ENCODE measurements at regions not wholly inside any gene's neighbourhood (a gene's known extent, or its start where the extent isn't known, plus 50 kb on each side); places are given as distances from the start of the nearest gene placed in this dataset.

DNA sequence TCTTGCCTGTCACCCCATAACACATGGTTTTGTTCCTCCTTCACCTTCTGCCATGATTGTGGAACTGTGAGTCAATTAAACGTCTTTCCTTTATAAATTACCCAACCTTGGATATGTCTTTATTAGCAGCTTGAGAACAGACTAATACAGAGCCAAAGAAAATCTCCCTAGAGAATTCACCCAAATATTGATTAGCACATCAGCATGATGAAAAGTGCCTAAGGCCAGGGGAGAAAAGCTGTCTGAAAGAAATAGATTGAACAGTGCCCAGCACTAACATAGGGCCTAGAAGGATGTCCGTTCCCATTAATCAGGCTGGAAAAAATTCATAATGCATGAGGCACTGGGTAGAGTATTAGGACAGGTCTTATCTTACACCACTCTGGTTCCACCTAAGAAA is 111.9 kb upstream of the CALN1 start:
- DNase-seq, result no peak

DNA sequence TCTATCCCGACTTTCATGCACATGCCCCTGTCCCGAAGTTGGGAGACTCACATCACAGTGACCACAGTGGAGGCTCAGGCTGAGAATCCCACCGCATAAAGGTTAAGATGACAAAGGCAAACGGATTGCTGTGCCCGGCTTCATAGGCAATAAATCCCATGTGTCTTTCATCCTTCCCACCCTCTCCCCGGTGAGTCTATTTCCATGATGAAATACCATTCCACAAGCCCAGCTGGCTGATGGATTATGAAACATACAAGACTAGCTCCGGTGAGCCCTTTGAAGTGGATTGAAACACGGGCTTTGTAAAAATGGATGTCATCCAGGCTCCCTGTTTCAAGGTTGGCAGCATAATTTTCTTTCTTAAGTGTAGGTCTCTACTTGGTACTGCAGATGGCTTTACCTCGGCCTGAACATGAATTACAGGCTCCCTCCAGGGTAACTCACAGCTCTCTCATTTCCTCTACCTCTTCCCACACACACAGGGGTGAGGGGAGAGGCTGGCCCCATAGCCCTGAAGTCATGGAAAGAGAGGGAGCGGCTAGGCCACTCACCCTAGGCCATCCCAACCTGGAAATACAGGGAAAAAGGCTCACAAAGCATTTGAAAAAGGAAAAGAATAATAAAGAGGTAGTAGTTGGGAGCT is 92.0 kb upstream of the CALN1 start:
- no peak for DNase-seq

DNA sequence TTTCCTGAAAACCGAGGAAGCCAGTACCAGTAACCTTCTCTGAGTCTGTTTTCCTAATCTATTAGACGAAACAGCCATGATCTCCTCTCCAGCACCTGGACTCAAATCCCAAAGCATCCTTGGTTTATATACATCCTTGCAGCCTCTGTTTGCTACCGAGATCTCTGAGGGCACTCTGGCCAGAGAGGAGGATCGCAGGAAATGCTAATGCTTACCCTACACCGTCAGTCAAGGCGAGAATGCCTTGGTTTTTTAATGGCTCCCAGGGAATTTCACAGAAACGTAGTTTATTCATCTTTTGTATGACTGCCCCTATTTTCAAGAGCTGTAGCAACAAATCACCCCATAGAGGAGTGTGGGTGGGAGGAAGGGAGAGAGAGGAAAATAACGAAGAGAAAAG is 91.5 kb upstream of the CALN1 start:
- DNase-seq, result no peak

DNA sequence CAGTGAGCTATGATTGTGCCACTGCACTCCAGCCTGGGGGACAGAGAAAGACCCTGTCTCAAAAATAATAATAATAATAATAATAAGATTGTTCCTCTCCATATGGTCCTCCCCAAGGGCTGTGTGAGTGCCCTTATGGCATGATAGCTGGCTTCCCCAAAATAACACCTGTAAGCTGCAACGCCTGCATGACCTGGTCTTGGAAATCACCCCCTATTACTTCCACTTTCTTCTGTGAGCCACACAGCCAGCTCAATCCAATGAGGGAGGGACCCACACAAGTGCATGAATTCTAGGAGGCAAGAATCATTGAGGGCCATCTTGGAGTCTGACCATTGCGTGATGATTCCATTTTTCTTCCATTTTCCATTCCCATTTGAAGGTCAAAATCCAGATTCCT is 82.7 kb upstream of the CALN1 start:
- DNase-seq, result no peak

DNA sequence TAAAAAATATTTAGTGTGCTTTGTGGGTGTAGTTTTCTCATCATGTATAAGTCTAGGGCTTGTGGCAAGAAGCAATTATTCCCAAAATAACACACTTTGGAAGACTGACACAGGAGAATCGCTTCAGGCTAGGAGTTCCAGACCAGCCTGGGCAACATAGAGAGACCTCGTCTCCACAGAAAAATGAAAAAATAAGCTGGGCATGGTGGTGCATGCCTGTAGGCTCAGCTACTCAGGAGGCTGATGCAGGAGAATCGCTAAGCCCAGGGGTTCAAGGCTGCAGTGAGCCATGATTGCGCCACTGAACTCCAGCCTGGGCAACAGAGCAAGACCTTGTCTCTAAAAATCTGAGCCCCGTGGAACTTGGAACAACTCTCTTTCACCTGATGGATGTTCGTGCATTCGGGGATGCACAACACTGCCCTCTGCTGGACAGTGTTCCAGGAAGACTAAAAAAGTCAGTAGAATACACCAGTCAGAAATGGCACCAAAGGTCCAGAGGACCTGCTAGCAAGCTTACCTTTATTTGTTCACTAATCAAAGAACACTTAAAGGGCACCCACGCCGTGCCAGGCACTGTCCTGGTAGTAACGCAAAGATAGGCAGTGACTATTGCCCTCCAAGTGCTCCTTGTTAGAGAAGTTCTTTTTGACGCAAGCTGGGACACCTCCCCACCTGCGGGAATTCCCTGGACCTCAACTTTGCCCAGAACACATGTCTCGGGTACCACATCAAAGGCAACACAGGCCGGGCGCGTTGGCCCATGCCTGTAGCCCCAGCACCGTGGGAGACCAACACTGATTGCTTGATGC is 81.9 kb upstream of the CALN1 start:
- peak; percentile 1 to 6 for DNase-seq

DNA sequence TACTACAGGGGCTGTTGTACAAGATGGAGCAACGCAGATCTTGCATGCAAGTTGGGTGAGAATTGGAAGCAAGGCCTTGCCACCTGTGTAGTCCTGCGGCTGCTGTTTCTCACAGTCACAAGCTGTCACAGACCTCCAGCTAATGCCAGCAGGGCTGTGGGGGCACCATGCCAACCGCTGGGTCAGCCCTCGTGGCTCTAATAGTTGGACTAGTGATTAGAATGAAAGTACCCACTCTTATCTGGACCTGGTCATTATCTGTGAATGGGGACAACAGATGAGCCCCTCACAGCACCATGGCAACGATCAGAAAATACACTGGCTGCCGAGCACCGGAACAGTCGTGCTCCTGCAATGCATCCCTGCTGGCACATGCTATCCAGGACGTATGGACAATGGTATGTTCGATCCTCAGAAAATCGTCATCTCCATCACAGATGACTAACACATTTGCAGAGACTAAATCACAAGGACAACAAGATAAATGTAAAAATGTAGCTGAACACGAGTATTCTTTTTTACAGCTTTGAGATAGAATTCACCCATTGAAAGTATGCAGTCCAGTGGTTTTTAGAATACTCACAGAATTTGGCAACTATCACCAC is 80.4 kb upstream of the CALN1 start:
- no peak for DNase-seq

DNA sequence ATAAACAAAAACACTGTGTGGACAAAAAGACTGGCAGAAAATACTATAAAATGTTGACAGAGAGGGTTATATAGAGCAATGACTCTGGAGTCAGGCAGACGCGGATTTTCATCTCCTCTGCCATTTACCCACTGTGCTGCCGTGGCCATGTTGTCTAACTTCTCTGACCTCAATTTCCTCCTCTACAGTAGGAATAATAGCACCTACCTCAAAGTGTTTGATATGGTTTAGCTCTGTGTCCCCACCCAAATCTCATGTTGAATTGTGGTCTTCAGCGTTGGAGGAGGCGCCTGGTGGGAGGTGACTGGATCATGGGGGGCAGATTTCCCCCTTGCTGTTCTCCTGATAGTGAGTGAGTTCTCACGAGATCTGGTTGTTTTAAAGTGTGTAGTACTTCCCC is 78.2 kb upstream of the CALN1 start:
- no peak for DNase-seq

DNA sequence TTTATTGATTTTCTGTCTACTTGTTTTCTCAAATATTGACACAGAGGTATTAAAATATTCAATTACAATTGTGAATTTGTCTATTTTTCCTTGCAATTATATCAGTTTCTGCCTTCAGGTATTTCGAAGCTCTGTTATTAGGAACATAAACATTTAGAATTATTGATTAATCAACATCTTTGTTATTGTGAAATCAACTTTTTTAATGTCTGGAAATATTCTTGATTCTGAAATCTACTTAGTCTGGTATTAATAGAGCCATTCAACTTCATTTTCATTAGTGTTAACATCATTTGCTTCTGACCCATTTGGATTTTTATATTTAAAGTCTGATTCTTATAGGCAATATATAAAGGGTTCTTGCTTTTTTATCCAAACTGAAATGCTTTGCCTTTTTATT is 69.8 kb upstream of the CALN1 start:
- DNase-seq, result no peak

DNA sequence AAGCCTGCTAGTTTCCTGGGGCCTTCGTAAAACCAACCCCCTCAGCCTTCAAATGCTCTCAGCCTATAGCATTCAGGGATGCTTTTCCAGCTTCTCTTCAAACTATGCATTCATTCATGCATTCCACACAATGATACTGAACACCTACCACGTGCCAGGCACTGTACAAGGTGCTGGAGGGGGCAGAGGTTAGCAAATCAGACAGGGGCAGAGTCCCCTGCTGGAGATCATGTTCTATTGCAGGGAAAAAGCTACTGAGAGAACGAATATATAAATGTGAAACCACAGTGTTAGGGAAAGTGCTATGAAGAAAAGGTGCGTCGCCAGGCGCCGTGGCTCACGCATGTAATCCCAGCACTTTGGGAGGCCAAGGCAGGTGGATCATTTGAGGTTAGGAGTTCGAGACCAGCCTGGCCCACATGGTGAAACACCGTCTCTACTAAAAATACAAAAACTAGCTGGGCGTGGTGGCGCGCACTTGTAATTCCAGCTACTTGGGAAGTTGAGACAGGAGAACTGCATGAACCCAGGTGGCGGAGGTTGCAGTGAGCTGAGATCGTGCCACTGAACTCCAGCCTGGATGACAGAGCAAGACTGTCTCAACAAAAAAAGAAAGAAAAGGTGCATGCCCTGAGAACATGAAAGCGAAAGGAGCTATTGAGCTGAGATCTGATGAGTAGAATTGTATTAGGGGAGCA is 64.6 kb upstream of the CALN1 start:
- no peak for DNase-seq

DNA sequence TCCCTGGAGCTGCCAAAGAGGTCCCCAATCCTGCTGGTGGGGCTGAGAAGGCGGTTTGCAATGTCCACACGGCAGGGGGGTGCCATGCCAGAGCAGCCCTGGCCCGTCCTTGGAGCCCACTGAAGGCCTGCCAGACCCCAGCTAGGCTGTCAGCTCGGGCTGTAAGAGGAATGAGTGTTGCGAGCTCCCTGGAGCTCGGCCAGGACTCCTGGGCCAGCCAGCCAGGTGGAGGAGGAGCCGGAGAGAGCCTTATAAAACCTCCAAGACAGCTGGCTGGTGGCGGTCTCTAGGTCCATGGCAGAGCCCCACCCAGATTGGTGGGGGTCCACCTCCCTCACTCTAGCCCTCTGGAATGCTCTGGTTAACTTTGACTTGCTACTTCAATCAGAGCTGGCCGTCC is 55.1 kb upstream of the CALN1 start:
- DNase-seq, result no peak

DNA sequence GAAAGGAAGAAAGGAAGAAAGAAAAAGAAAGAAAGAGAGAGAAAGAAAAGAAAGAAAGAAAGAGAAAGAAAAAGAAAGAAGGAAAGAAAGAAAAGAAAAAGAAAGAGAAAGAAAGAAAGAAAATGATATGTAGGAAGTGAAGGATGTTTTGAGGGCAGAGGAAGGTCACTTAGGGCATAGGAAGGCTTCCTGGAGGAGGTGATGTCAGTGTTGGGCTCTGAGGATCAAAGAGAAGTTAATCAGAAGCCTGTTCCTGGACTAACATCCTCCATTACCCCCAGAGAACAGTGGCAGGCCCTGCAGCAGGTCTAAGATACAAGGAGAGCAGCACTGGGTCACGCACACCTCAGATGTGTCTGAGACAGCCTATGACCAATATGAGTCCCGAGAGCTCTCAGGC is 54.7 kb upstream of the CALN1 start:
- DNase-seq, result no peak

DNA sequence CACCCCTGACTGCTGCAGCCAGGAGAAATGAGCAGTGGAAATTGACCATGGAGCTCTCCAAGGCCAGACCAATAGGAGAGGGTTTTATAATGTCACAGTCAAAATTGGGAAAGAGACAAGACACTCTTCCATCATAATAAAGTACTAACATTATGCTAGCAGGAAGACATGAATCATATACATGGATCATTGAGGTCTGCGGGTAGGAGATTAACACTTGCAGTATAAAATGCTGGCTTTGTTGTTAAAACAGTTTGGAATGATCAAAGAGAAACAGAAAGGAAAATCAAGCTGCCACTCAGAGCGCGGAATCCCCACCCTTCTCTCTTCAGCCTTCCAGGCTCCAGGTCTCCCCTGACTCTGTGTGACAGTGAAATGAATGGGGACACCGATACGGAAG is 53.4 kb upstream of the CALN1 start:
- DNase-seq, result no peak

DNA sequence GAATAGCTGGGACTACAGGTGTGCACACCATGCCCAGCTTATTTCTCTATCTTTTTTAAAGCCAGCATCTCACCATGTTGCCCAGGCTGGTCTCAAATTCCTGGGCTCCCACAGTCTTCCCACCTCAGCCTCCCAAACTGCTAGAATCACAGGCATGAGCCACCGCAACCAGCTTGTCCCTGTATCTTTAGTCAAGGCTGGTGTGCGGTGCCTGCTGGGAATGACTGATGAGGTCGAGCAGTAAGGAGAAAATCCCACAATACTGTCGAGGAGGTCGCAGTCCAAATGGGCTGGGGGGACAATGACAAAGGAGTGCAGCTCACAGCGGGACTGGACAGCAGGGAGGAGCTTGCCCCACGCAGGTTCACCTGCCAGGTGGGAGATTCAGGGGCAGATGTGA is 50.2 kb upstream of the CALN1 start:
- DNase-seq, result no peak

All from AML-193 (cell line).